Nucleus accumbens (tissue), 56 donors: ENCODE measurements at regions not wholly inside any gene's neighbourhood (a gene's known extent, or its start where the extent isn't known, plus 50 kb on each side); places are given as distances from the start of the nearest gene placed in this dataset.

Source experiments
- DNase-seq, 56 donors: peaks; one replicate each; lab custom pipeline; 2025; lab: John Stamatoyannopoulos, UW

DNA sequence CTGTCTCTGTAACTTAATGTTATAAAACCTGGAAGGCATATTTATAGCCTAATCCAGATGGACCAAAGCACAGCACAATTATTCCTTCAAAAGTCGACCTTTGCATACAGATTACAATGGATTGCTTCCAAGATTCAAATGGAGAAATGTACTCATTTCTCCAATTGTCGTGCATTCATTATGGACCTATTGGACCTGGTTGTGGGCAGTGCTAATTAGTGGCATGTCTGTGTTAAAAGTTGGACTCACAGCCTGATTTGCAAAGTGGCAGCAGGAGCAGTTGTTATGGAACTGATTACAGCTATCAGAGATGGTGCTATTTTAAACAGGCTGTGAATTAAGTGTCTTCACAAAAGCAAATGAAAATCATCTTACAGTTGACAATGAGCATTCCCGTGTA lies 1529.3 kb upstream of the SLC10A2 start:
- no peak for DNase-seq

DNA sequence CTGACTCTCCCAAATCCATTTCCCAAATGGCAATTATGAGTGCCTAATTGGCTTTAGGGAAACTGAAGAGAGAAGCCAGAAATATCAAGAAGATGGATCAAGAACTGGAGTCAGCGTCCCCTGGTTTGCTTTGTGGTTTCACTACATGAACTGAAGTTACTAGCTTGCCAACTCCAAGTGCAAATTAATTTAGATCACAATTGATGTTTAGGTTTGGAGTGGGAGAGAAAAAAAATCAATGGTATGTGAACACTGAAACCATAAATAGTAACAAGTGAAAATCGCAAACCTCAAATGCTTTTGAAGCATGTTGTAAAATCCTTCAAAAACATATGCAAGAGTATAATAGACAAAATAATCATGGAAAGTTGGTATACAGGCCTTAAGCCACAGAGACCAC lies 1528.6 kb upstream of the SLC10A2 start:
- DNase-seq = no peak

DNA sequence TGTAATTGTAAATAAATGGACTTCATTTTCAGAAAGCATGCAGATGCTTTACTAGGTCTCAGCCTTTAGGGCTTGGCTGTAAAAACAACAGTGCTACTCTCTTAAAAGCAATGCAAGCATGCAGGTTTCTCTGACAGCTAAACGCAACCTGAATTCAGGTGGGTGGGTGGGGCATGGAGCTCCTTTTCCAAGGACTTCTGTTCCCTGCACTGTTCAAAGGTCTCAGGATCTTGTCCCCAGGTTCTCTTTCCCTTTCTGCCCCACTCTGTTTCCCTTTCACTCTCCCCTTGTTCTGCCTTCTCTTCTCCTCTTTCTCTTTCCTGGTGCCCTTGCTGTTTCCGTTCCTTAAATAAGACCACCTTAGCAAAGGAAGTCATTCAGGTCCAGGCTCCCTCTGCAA lies 1527.5 kb upstream of the SLC10A2 start:
- no peak for DNase-seq

DNA sequence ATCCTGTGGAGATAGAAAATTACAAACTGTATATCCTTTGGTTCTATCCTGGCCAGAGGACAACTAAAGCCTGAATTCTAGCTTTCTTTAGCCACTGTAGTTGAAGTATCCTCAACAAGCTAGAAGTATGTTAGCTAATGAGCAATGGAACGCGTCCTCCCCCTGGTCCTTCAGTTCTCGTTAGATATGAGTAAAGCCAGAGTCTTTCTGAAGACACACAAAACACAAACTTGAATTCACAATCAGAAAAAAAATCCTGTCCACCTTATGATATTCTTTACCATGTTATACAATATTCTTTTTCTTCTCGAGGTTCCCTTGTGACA lies 1527.0 kb upstream of the SLC10A2 start:
- DNase-seq = no peak

DNA sequence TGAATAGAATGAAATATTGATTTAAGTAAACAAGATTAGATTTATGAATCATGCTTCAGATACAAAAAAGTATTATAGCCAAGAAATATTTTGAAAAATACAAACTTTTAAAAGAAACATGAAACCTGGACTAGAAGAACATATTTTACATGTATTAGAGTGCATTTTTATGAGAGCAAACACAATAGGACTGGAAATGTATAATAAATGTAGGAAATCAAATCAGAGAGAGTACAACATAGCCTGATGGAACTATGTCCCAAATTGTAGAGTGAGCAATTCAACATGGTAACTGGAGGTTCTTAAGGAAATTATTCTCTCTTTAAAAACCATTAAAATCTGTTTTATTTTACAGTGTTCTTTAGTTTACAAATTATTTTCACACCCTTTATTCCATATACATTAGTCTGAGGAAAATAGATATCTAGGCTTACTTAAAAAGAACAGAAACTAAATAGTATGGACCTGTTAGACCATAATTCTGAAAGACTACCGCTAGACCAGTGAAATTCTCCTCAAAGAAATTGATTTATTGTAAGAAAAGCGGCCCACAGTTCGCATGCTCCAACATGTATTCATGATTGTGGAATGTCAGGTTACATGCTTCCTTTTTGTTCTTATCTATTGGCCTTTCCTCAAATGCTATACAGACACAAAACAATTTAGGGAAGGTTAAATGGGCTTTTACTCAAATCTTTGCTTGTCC lies 1526.5 kb upstream of the SLC10A2 start:
- no peak for DNase-seq

DNA sequence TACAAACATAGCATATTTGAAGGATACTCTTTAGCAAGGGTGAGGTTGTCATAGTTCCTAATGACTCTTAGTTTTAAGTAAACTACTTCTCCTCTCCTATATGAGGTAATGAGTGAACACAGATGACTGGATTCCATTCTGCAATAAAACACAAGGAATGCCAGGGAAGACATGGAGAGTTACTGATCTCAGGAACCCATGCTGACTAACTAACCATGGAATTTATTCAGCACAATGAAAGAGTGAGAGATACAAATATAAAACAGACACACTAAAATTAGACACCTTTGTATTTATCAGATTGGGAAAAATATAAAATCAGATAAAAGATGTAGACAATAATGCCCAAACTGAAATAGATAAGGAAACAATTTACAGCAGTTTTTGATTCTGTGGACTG lies 1525.9 kb upstream of the SLC10A2 start:
- no peak for DNase-seq

DNA sequence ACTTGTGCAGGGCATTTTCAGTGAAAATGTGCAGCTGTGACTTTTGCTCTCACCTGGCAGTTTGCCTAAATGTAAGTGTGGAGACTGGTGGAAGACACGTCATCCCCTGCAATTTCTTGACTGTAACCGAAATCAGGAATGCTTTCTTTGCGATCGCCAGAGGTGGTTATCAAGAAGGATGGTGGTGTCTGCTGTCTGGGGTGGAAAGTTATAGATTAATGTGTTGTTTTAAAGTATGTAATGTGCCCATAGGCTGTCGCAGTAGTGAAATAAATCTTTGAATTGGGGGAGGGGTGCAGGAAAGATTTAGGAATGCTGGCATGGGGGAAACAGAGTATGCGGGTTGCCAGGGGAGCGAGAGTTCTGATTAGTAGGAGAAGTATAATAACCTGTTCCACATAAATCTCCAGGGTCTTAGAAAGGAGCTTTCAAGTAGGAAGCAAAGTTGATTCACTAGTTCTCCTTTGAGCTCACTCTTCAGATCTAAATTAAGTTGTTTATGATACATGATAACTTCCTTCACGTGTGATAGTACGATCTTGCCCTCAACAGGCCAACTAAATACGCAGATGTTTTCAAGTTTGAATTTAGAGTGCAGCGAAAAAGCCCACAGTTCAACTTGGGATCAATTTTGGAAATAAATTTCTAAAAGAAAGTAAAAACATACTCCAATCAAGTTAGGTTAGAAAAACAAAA lies 1520.0 kb upstream of the SLC10A2 start:
- DNase-seq = no peak

DNA sequence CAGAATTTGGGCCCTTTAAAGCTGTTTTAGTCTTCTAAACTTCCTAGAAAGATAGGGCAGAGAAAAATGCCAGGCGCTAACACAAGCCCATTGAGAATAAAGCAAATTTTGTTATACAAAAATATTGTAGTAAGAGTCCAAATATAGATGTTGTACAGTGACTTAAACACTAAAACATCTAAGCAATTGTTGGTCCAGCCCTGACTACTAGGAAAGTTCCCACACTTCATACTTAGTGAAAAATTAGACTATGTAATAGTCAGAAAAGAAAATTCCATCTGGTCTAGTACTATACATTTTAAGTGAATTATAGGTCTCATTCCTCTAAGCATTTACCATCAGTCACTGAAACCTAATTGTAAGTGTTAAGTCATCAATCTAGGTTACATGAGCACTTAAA lies 1518.3 kb upstream of the SLC10A2 start:
- no peak for DNase-seq

DNA sequence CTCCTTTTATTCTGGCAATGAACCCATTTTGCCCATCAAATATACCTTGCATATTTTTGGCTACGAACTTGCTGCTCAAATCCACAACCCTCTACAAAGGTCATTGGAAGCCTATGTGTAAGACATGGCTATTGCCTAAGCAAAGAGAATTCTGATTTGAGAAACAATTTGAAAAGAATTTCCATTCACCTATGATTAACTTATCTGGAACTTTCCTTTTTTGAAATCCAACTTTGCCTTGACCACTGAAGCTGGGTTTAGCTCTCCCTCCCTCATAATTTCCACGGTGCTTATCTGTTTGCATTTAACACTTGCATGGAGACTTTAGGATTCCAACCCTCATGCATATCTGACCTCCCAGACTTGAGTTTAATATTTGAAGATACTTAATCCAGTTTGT lies 1514.7 kb upstream of the SLC10A2 start:
- DNase-seq = no peak

DNA sequence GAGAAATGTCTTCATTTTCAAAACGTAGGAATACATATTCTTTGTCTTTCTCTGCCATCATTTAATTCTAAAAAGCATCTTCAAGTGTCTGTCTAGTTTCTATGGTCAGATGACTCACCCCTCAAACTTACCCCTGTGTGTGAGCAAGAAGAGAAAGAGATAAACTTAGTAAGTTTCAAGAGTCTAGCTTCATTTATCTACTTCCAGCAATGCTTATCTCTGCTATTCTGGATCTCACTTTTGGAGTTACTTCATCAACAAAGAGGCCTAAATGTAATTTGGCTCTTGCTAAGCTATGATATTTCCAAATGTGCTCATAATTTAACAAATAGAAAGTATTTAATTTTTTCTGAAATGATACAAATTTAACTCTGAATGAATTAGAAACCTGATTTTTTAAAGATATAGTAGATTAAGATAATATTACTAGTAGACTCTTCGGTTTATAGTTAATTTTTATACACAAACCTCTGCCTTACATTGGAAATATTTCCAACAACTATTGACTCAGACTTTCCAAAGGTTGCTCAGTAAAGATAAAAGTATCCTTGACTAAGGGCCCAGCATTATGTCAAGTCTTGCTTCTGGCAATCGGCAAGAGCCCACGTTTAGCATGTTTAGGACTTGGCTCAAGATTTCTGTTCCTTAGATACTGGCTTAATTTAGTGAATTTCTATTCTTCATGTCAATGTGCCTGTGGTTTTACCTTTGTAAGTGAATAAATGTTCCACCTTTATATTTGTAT lies 1511.0 kb upstream of the SLC10A2 start:
- no peak for DNase-seq

DNA sequence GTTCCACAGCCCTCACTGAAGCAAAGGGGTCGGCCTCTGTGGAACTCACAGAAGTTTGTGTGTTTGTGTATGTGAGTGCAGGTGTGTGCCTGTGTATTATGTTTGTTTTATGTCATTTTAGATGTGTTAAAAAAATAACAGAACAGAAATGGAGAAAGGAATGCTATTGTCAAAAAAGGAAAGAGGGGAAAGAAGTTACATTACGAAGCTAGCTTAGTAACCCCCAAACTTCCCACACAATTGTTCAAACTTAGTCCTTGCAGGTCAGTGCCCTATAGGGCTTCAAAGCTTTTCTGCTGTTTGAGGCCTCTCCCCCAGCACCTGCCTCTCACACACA lies 1505.6 kb upstream of the SLC10A2 start:
- no peak for DNase-seq

DNA sequence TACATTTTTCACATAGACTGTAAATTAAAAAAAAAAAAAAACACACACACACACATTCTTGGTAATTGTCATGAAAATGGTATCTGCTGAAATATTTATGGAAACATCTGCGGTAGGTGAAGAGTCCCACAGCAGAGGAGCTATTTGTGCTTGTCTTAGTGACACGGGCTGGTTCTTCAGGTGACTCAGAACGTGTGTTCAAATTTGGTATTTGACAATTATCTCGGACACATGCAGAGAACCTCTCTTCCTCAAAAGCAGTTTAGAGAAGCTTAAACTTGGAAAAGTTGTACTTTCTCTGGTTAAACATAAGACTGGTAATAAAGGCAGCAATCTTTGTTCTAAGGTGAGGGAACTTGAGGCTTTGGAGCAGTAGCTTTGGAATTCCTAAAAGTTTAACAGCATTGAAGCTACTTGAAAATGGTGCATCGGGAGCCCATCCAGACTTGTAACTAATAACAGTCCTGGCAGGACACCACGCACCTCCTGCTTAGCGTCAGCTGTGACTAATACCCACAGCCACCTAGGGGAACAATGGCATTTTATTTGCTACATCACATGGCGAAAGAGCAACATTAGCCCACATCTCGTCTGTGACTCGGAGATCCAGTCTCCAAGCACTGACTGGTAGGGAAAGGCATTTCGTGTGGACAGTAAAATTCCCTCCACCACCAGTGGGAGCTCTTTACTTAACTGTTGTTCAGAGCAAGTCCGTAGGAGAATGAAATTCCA lies 1505.1 kb upstream of the SLC10A2 start:
- peak in 53 of 56 donors; percentile 4 to 89 (median 61) for DNase-seq

DNA sequence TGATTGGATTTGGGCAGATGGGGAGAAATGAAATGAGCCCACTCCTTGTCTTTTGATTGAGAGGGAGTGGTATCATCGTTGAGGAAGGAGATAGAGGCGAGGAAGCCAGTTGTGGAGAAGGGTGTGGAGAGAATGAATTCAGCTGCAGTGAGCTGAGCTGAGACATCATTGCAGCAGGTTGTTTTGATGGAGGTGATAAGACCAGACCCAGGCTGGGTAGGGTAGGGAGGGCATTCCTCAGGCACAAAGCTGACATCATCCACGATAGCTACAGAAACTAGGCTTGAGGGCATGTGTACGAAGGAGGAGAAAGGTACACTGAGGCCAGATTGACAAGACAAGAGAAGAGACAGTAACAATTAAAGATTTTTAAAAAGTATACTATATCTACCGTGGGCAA lies 1500.9 kb upstream of the SLC10A2 start:
- no peak for DNase-seq

DNA sequence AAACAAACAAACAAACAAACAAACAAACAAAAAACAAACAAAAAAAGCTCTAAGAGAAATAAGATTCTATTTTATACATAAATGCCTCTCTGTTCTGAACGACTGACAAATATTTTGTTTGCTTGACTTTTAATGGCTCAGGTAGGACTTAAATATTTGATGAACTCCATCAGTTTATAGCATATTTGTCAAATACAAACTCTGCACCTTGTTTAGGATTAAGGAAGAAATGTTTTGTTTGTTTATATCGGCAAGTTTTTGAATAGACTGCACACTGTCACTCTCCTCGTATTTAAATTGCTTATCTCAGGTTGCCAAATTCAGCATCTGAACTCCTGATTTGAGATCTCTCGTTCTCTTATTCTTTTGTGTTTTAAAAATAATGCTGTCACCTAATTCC lies 1499.7 kb upstream of the SLC10A2 start:
- DNase-seq = no peak

DNA sequence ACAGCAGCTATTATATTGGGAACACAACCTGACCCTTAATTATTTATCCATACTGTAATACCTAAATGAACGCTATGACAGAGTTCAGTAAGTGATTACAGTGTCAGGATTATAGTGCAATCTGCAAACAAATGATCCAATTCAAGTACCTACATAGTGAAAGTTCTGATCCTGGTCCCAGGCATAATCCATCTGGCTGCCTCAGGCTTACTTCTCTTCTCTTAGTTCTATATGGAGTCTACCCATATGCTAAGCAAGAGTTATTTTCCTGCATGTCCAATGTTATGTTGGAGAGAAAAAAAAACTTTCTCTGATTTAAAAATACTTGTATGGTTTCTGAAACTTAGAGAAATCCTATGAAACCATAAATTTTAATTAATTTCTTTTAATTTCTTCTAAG lies 1487.7 kb upstream of the SLC10A2 start:
- no peak for DNase-seq

DNA sequence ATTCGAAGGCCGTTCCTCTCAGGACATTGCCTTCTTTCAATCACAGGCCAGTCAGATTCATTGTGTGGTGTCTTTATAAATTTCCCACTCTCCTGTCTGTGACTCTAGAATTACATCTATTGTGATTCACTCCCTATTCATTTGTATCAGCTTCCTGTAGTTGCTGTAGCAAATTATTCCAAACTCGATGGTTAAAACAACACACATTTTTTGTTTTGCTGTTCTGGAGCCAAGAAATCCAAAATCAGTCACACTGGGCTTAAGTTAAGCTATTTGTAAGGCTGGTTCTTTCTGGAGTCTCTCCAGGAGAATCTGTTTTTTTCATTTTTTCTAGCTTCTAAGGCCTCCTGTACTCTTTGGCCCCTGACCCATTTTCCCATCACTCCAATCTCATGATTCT lies 1487.0 kb upstream of the SLC10A2 start:
- no peak for DNase-seq

DNA sequence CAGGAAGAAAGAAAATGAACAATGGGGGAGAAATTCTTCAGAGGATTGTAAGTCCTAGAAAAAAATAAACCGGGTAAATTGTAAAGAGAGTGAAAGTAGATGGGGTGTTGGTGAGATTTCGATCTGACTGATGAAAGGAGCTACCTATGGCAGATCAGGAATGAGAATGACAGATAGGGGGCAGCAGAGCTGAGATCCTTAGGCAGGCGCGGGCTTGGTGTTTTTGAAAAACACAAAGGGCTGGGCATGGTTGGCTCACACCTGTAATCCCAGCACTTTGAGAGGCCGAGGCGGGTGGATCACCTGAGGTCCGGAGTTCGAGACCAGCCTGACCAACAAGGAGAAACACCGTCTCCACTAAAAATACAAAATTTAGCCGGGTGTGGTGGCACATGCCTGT lies 1468.6 kb upstream of the SLC10A2 start:
- DNase-seq = no peak

DNA sequence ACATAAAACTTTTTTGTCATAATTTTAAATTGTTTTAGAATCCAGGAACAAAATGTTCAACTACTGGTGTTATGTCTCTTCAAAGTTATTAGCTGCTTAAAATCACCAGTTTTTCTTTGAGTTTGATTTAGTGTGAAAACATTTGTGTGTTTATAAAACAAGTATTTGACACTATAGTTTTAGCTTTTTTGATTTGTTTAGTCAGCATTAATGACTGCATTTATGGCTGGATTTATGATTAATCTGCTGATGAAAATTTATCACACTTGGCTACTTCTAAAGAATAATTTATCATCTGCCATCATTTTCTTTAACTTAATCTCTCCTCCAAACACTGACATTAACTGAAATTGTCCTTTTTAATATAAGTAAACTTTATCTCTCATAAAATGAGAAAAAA lies 1465.9 kb upstream of the SLC10A2 start:
- no peak for DNase-seq

DNA sequence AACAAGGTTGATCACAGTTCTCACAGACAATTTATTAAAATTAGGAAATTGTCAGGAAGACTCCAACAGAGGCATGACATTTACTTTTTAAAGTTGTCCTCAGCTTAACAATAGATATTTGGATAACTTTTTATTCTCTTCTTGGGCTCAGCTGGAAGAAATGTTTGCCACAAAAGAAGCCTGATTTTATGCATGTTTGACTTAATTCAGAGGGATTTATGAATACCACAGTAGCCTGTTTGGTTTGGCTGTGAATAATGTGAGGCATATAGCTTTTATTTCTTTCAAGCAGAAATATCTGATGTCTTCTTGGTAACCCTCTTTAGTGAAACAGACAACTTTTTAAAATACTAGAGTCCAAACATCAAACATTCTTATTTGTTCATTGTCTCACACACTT lies 1464.5 kb upstream of the SLC10A2 start:
- DNase-seq = no peak

DNA sequence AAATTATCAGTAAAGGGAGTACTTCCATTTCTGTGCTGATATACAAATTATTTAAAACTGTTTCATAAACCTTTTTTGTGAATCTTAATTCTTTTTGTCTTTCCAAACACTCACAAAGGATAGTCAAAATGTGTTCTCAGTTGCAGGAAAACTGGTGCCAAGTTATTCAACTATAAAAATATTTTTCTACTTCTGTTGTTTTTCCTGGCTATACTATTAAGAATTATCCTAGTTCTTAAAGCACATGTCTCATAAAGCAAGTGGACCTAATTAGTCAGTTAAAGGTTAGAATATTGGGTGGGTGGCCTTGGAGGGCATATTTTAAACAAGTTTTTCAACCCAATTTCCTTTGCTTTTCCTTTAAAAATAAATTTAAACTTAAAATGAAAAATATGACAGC lies 1460.3 kb upstream of the SLC10A2 start:
- no peak for DNase-seq

DNA sequence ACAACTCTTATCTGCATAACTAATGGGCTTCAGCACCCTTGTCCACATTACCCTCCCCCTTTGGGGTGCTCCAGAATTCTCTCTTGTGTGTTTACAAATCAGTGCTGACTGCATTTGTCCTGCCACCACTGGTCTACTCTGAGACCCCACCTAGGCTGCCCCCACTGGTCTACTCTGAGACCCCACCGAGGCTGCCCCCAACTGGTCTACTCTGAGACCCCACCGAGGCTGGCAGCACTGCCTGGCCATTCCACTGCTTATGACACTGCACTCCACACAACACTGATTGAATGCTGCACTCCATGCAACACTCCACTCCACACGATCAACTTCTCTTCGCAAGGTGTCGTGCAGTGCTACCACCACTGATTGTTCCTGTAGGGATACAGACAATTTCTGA lies 1459.2 kb upstream of the SLC10A2 start:
- DNase-seq = no peak
